AG09309 (cell line): ENCODE measurements at regions not wholly inside any gene's neighbourhood (a gene's known extent, or its start where the extent isn't known, plus 50 kb on each side); places are given as distances from the start of the nearest gene placed in this dataset.
A peak's percentile ranks its signal among the peaks of the same experiment; 100 is the strongest.

Source experiments
- DNase-seq: peaks from one replicate; pipeline ENCODE4 v3.0.0-alpha.2; 2010; ENCODE audit warnings: low read depth
- H3K4me3 ChIP-seq: 2 replicates; pipeline ENCODE4 v1.5.1; 2011; ENCODE audit warnings: mild to moderate bottlenecking, low read depth, low read length, moderate library complexity; ENCODE audit not compliant: control insufficient read depth
- CTCF ChIP-seq: IDR thresholded peaks from 2 replicates; pipeline ENCODE4 v1.5.1; 2011; ENCODE audit warnings: mild to moderate bottlenecking, low read depth, low read length, inconsistent platforms; ENCODE audit not compliant: insufficient read depth, control insufficient read depth; ENCODE audit errors: missing control alignments

- no peak overlapping the region for H3K4me3 ChIP-seq
- peak; percentile 38 for TF ChIP-seq CTCF
- no peak for DNase-seq
Observed at GRCh38 chr14:48398675-48399282, 723.4 kb upstream of the MDGA2 start.

GRCh38 chr14:48391661-48392060 lies 716.3 kb upstream of the MDGA2 start:
- no peak overlapping the region for H3K4me3 ChIP-seq
- no peak for DNase-seq
- TF ChIP-seq CTCF: no peak

GRCh38 chr14:48390346-48390745 lies 714.9 kb upstream of the MDGA2 start:
- TF ChIP-seq CTCF: no peak
- H3K4me3 ChIP-seq: no peak overlapping the region
- no peak for DNase-seq

GRCh38 chr14:48384821-48385220 lies 709.4 kb upstream of the MDGA2 start:
- TF ChIP-seq CTCF: no peak
- no peak for DNase-seq
- no peak overlapping the region for H3K4me3 ChIP-seq

GRCh38 chr14:48382961-48383360 lies 707.6 kb upstream of the MDGA2 start:
- H3K4me3 ChIP-seq: no peak overlapping the region
- no peak for DNase-seq
- TF ChIP-seq CTCF: no peak

GRCh38 chr14:48378541-48378940 lies 703.1 kb upstream of the MDGA2 start:
- DNase-seq: no peak
- H3K4me3 ChIP-seq: no peak overlapping the region
- no peak for TF ChIP-seq CTCF

GRCh38 chr14:48373981-48374380 lies 698.6 kb upstream of the MDGA2 start:
- DNase-seq: no peak
- H3K4me3 ChIP-seq: no peak overlapping the region
- no peak for TF ChIP-seq CTCF
